IMR-90 (cell line): ENCODE measurements at regions not wholly inside any gene's neighbourhood (a gene's known extent, or its start where the extent isn't known, plus 50 kb on each side); places are given as distances from the start of the nearest gene placed in this dataset.

Experiments
- ATAC-seq: fragments of 200-7000 bp; cut with Tn5 transposase; 2 replicates; pipeline ENCODE4 v1.9.1; 2020; ENCODE audit warnings: low read depth, mild to moderate bottlenecking, moderate library complexity
- BruUV-seq: library from RNA; stranded (reverse); fragments of 400-500 nt; replicated peaks from 2 replicates; lab custom pipeline; 2021; lab: Mats Ljungman, UMichigan
- CTCF ChIA-PET: fragments of 300-600 bp; formaldehyde crosslinking; extraction: SDS; loops from one replicate; lab custom pipeline; 2021; ENCODE audit warnings: antibody characterized with exemption; lab: Yijun Ruan, JAX
- POLR2A ChIA-PET: fragments of 300-600 bp; sonication (Branson Sonifier 250); formaldehyde crosslinking; loops from one replicate; lab custom pipeline; 2022; ENCODE audit warnings: antibody characterized with exemption; ENCODE audit not compliant: unreplicated experiment; lab: Charles Lee
- DNase-seq: peaks from one replicate; pipeline ENCODE4 v3.0.0; 2013
- H2AFZ ChIP-seq: replicated peaks from 2 replicates; pipeline ENCODE3; 2013; ENCODE audit warnings: low read length, mild to moderate bottlenecking; ENCODE audit not compliant: poor library complexity
- H2AK5ac ChIP-seq: 2 replicates; pipeline ENCODE4 v1.6.1; 2013; ENCODE audit warnings: low read depth, low read length, inconsistent platforms
- H2AK9ac ChIP-seq: replicated peaks from 2 replicates; pipeline ENCODE3; 2013; ENCODE audit warnings: mild to moderate bottlenecking, low read depth, low read length, moderate library complexity; ENCODE audit not compliant: poor library complexity
- H2BK120ac ChIP-seq: 2 replicates; pipeline ENCODE4 v1.6.1; 2013; ENCODE audit warnings: low read depth, low read length, inconsistent platforms
- H2BK15ac ChIP-seq: 3 replicates; pipeline ENCODE4 v1.6.1; 2013; ENCODE audit warnings: low read depth, low read length, inconsistent platforms
- H2BK20ac ChIP-seq: 2 replicates; pipeline ENCODE4 v1.6.1; 2013; ENCODE audit warnings: low read depth, mild to moderate bottlenecking, inconsistent platforms, low read length, moderate library complexity
- H2BK5ac ChIP-seq: 2 replicates; pipeline ENCODE4 v1.6.1; 2013; ENCODE audit warnings: mild to moderate bottlenecking, low read depth, low read length, inconsistent platforms; ENCODE audit not compliant: poor library complexity, severe bottlenecking
- H3K14ac ChIP-seq: replicated peaks from 2 replicates; pipeline ENCODE4 v1.6.1; 2013; ENCODE audit warnings: low read depth, low read length, inconsistent platforms
- H3K18ac ChIP-seq: 2 replicates; pipeline ENCODE4 v1.6.1; 2013; ENCODE audit warnings: low read depth, low read length, control low read depth
- H3K23ac ChIP-seq: 2 replicates; pipeline ENCODE4 v1.6.1; 2013; ENCODE audit warnings: low read depth, low read length, inconsistent platforms
- H3K27ac ChIP-seq: 2 replicates; pipeline ENCODE4 v1.5.1; 2013; ENCODE audit warnings: mild to moderate bottlenecking, control low read depth, low read length; ENCODE audit not compliant: insufficient read depth
- H3K27me3 ChIP-seq: 2 replicates; pipeline ENCODE4 v1.6.1; 2013; ENCODE audit warnings: low read length; ENCODE audit not compliant: control insufficient read depth, insufficient read depth
- H3K36me3 ChIP-seq: 2 replicates; pipeline ENCODE4 v1.6.1; 2013; ENCODE audit warnings: low read length, mixed read lengths; ENCODE audit not compliant: control insufficient read depth, insufficient read depth
- H3K4ac ChIP-seq: 2 replicates; pipeline ENCODE4 v1.6.1; 2013; ENCODE audit warnings: low read depth, low read length, inconsistent platforms
- H3K4me1 ChIP-seq: 2 replicates; pipeline ENCODE4 v1.6.1; 2013; ENCODE audit warnings: low read length, mixed read lengths; ENCODE audit not compliant: control insufficient read depth, insufficient read depth
- H3K4me2 ChIP-seq: 2 replicates; pipeline ENCODE4 v1.6.1; 2013; ENCODE audit warnings: low read depth, mild to moderate bottlenecking, control low read depth, low read length, moderate library complexity
- H3K4me3 ChIP-seq: 2 replicates; pipeline ENCODE4 v1.5.1; 2013; ENCODE audit warnings: low read depth, mild to moderate bottlenecking, control low read depth, low read length, moderate library complexity; ENCODE audit not compliant: insufficient read depth
- H3K56ac ChIP-seq: 2 replicates; pipeline ENCODE4 v1.6.1; 2013; ENCODE audit warnings: low read length, inconsistent platforms; ENCODE audit not compliant: insufficient read depth; ENCODE audit errors: extremely low read depth
- H3K79me1 ChIP-seq, 2 experiments: 2 replicates each; pipeline ENCODE4 v1.6.1; 2013; ENCODE audit warnings: low read length in 2 of 2, inconsistent platforms in 1 of 2, low read depth in 1 of 2
- H3K9ac ChIP-seq: 2 replicates; pipeline ENCODE4 v1.6.1; 2013; ENCODE audit warnings: low read depth, low read length, control low read depth
- H3K9me1 ChIP-seq: 2 replicates; pipeline ENCODE4 v1.6.1; 2013; ENCODE audit warnings: low read length, inconsistent platforms; ENCODE audit not compliant: insufficient read depth
- H3K9me3 ChIP-seq: 2 replicates; pipeline ENCODE4 v1.6.1; 2013; ENCODE audit warnings: low read length; ENCODE audit not compliant: control insufficient read depth, insufficient read depth
- H4K20me1 ChIP-seq: 2 replicates; pipeline ENCODE4 v1.6.1; 2013; ENCODE audit warnings: low read length, inconsistent platforms; ENCODE audit not compliant: insufficient read depth
- H4K5ac ChIP-seq: 2 replicates; pipeline ENCODE4 v1.6.1; 2013; ENCODE audit warnings: mild to moderate bottlenecking, low read depth, low read length, control low read depth
- H4K8ac ChIP-seq, 2 experiments: 2 replicates each; pipeline ENCODE4 v1.6.1; 2013; ENCODE audit warnings: low read depth in 2 of 2, low read length in 2 of 2, control low read depth in 1 of 2, inconsistent platforms in 1 of 2
- H4K91ac ChIP-seq: 2 replicates; pipeline ENCODE4 v1.6.1; 2013; ENCODE audit warnings: low read depth, low read length, inconsistent platforms; ENCODE audit not compliant: insufficient read depth
- BHLHE40 ChIP-seq: fragments of 150-350 bp; IDR thresholded peaks from 2 replicates; pipeline ENCODE4 v1.6.1; 2016; ENCODE audit warnings: mild to moderate bottlenecking, low read depth, low read length
- MAFK ChIP-seq: IDR thresholded peaks from 2 replicates; pipeline ENCODE4 v1.6.1; 2012; ENCODE audit warnings: low read depth, low read length, improper control_type of control experiment
- NFE2L2 ChIP-seq: fragments of 150-350 bp; IDR thresholded peaks from 2 replicates; pipeline ENCODE4 v1.6.1; 2016; ENCODE audit warnings: low read depth, mild to moderate bottlenecking, low read length
- POLR2A ChIP-seq: IDR thresholded peaks from 2 replicates; pipeline ENCODE4 v1.6.1; 2012; ENCODE audit warnings: mild to moderate bottlenecking, low read depth, low read length
- RAD21 ChIP-seq: IDR thresholded peaks from 2 replicates; pipeline ENCODE4 v1.6.1; 2012; ENCODE audit warnings: low read length, improper control_type of control experiment
- SMC3 ChIP-seq: fragments of 150-350 bp; IDR thresholded peaks from 2 replicates; pipeline ENCODE4 v1.6.1; 2016; ENCODE audit warnings: low read depth, mild to moderate bottlenecking, antibody characterized with exemption, low read length, moderate library complexity
- dilution Hi-C: fragments of 300-500 bp; cut with HindIII; formaldehyde crosslinking; loops from one replicate; pipeline ENCODE4 v1.14.3; 2018; ENCODE audit warnings: low sequenced_read_pairs; ENCODE audit not compliant: unreplicated experiment
- in situ Hi-C: fragments of 300-500 bp; cut with MboI; formaldehyde crosslinking; loops from 3 replicates; pipeline ENCODE4 v1.14.3; 2019; ENCODE audit warnings: low sequenced_read_pairs, inconsistent platforms, mixed read lengths
- intact Hi-C: fragments of 100-400 bp; cut with micrococcal nuclease; formaldehyde crosslinking; loops from 2 replicates; pipeline ENCODE4 v1.10.0; 2022
- TF ChIP-seq, protein P1 (sequence below): fragments of 150-350 bp; IDR thresholded peaks from 2 replicates; pipeline ENCODE4 v1.6.1; 2017; ENCODE audit warnings: mild to moderate bottlenecking, antibody characterized with exemption, low read length, low read depth

DNA sequence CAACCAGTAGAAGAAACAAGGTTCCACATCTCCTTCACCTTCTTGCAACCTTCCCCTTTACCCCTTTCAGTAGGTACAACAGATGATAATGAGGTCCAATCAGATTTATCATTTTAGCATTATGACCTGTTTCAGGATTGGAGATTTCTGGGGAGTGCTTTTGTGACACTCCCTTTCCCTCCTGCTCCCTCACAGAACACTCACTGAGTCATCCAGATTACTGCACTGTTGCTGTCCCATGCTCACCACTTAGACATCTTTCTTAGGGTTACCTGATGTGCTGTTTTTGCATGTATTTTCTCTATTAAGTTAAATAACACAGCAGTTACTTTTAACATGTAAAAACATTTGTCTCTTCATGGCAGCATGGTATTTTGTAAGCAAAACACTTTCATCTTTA, 118.5 kb downstream of the MFSD1 start:
- dilution Hi-C loops = no loop called here
- H3K79me1 ChIP-seq = no peaks in the 10 kb centered on the region
- no peaks in the 10 kb centered on the region for H4K20me1 ChIP-seq
- H3K36me3 ChIP-seq = no peaks in the 10 kb centered on the region
- ChIA-PET CTCF (interaction anchor here (1.1 kb wide), 1 partner anchor 339 kb away, joined by 3 read pairs; no protein-coding TSS in a partner anchor), POLR2A (no interaction called here)
- no peak overlapping the region for H4K5ac ChIP-seq
- no peak overlapping the region for H3K23ac ChIP-seq
- no peak overlapping the region for H2BK20ac ChIP-seq
- no peaks in the 10 kb centered on the region for H3K9me3 ChIP-seq
- no TSS peak for BruUV-seq
- no peak overlapping the region for H3K9ac ChIP-seq
- no peaks in the 10 kb centered on the region for H3K27me3 ChIP-seq
- no peaks in the 10 kb centered on the region for H3K4me1 ChIP-seq
- no peak overlapping the region for H4K8ac ChIP-seq
- no peak overlapping the region for H4K91ac ChIP-seq
- H3K4me2 ChIP-seq = no peak overlapping the region
- H2BK15ac ChIP-seq = no peak overlapping the region
- intact Hi-C loops = no loop called here
- no peak overlapping the region for H3K14ac ChIP-seq
- in situ Hi-C loops = no loop called here
- H3K4ac ChIP-seq = no peak overlapping the region
- no peak overlapping the region for H2BK120ac ChIP-seq
- H3K56ac ChIP-seq = no peak overlapping the region
- ATAC-seq (no peak), DNase-seq (no peak)
- no peak overlapping the region for H3K4me3 ChIP-seq
- H2AK5ac ChIP-seq = no peak overlapping the region
- no peak for TF ChIP-seq MAFK
- no peak for TF ChIP-seq BHLHE40
- TF ChIP-seq POLR2A = no peak
- TF ChIP-seq SMC3 = no peak
- TF ChIP-seq NFE2L2 = no peak
- no peak for TF ChIP-seq RAD21
- TF ChIP-seq, protein P1, sequence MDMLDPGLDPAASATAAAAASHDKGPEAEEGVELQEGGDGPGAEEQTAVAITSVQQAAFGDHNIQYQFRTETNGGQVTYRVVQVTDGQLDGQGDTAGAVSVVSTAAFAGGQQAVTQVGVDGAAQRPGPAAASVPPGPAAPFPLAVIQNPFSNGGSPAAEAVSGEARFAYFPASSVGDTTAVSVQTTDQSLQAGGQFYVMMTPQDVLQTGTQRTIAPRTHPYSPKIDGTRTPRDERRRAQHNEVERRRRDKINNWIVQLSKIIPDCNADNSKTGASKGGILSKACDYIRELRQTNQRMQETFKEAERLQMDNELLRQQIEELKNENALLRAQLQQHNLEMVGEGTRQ = no peak
- no peak overlapping the region for H2AFZ ChIP-seq
- H2AK9ac ChIP-seq = no peak overlapping the region
- no peak overlapping the region for H3K27ac ChIP-seq
- no peaks in the 10 kb centered on the region for H3K9me1 ChIP-seq
- H3K18ac ChIP-seq = no peak overlapping the region
- no peak overlapping the region for H2BK5ac ChIP-seq
